Pancreas (tissue), 10 donors: ENCODE measurements at regions not wholly inside any gene's neighbourhood (a gene's known extent, or its start where the extent isn't known, plus 50 kb on each side); places are given as distances from the start of the nearest gene placed in this dataset.

Experiments used
- ATAC-seq, 4 donors: fragments of 200-7000 bp; cut with Tn5 transposase; one replicate each; pipeline versions ENCODE4 v1.8.0 to v1.9.1; 2020; ENCODE audit warnings: mild to moderate bottlenecking in 4 of 4, moderate library complexity in 4 of 4
- DNase-seq, 6 donors: peaks; one replicate each; pipeline ENCODE4 v3.0.0-alpha.2; 2020
- FAIRE-seq: peaks from 2 replicates; lab custom pipeline; 2012; peaks lifted over from hg19 to GRCh38; lab: Jason Lieb, UNC
- H3K27ac ChIP-seq, 4 donors: fragments of 200-600 bp; sonication (generic); 1 replicate in 3 of 4; 2 replicates in 1 of 4; pipeline versions ENCODE4 v1.5.0 to v1.8.0; 2020
- H3K27me3 ChIP-seq, 4 donors: fragments of 200-600 bp; one replicate each; pipeline ENCODE4 v1.8.0; 2021
- H3K36me3 ChIP-seq, 3 donors: fragments of 200-600 bp; sonication (generic) in 1 of 3; one replicate each; pipeline versions ENCODE4 v1.5.0 to v1.8.0; 2020 to 2021
- H3K4me1 ChIP-seq, 3 donors: fragments of 200-600 bp; one replicate each; pipeline ENCODE4 v1.8.0; 2021
- H3K4me3 ChIP-seq, 4 donors: fragments of 200-600 bp; sonication (generic) in 2 of 4; one replicate each; pipeline versions ENCODE4 v1.5.0 to v1.8.0; 2020 to 2021
- H3K9me3 ChIP-seq, 4 donors: fragments of 200-600 bp; one replicate each; pipeline ENCODE4 v1.8.0; 2021
- WGBS, 2 donors: extraction: QIAGEN DNeasy Blood & Tissue Kit; methylation state at CpG; one replicate each; pipeline ENCODE4 v1.1.7; 2013; 5-methylcytosine and 5-hydroxymethylcytosine counted together
- intact Hi-C, 3 donors: fragments of 100-400 bp; cut with DNase I; formaldehyde crosslinking; loops; one replicate each; pipeline versions ENCODE4 v1.11.1 to v1.14.2; 2022
- TF ChIP-seq, protein P1 (sequence below), 4 donors: fragments of 200-600 bp; sonication (generic) in 3 of 4; IDR thresholded peaks; one replicate each; pipeline versions ENCODE4 v1.5.0 to v1.8.0; 2021; ENCODE audit warnings: antibody characterized with exemption in 4 of 4
- donor health status: healthy with polysubstance abuse.
- donor health status: DM: no; HTN: no; CAD: no; lungs with moderate emphysema.
- donor health status: DM: no; HTN: no; CAD: no.
- donor health status: control.
- donor health status: control.
- donor health status: Bipolar disorder and iron deficiency.
- donor health status: DM: yes; HTN: yes; CAD: no.
- donor health status: DM: no; HTN: no; CAD: no.
- donor health status: DM: no; HTN: no; CAD: no.
- donor health status: DM: yes; HTN: yes; CAD: no.

DNA sequence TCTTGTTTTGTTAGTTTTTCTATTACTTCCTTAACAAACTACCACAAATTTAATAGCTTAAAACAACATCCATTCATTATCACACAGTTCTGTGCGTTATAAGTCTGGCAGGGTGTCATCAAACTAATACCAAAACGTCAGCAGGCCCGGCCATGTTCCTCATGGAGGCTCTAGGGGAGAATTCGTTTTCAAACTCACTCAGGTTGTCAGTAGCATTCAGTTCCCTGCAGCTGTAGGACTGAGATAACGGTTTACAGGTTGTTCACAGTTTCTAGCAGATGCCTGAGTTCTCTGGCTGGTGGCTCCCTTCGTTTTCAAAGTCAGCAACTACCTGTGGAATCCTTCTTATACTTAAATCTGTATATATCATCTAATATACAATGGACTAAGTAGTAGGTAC lies 72.5 kb upstream of the PRSS16 start:
- FAIRE-seq: no peak
- no peaks in the 10 kb centered on the region for H3K36me3 ChIP-seq
- no peaks in the 10 kb centered on the region for H3K27me3 ChIP-seq
- intact Hi-C loops: no loop called here
- no peak for ATAC-seq
- H3K27ac ChIP-seq: no peak overlapping the region
- no peak for DNase-seq
- H3K4me1 ChIP-seq: no peaks in the 10 kb centered on the region
- H3K4me3 ChIP-seq: no peak overlapping the region
- no peaks in the 10 kb centered on the region for H3K9me3 ChIP-seq
- WGBS, 2 donors: 48 to 54% methylated on average over 6 of the region's 6 CpGs
- TF ChIP-seq, protein P1, sequence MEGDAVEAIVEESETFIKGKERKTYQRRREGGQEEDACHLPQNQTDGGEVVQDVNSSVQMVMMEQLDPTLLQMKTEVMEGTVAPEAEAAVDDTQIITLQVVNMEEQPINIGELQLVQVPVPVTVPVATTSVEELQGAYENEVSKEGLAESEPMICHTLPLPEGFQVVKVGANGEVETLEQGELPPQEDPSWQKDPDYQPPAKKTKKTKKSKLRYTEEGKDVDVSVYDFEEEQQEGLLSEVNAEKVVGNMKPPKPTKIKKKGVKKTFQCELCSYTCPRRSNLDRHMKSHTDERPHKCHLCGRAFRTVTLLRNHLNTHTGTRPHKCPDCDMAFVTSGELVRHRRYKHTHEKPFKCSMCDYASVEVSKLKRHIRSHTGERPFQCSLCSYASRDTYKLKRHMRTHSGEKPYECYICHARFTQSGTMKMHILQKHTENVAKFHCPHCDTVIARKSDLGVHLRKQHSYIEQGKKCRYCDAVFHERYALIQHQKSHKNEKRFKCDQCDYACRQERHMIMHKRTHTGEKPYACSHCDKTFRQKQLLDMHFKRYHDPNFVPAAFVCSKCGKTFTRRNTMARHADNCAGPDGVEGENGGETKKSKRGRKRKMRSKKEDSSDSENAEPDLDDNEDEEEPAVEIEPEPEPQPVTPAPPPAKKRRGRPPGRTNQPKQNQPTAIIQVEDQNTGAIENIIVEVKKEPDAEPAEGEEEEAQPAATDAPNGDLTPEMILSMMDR (IDR thresholded peaks at IDR 0.05): no peak

DNA sequence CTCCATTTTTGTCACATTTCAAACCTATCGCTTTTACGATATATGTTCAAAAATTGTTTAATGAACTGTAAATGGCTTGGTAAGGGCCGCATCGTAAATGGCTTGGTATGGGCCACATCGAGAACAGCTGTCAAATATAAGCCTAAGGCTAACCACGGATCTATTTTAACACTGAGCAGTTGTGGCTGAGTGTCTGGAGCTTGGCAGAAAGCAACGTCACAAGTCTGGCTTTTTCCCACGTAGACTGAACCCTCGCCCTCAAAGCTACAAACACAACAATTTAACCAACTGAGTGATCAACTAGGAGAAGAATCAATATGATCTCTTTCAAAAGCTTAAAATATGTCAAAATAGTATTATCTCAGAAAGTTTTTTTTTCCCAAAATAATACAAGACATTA lies 71.4 kb upstream of the PRSS16 start:
- TF ChIP-seq, protein P1 (IDR thresholded peaks at IDR 0.05): no peak

DNA sequence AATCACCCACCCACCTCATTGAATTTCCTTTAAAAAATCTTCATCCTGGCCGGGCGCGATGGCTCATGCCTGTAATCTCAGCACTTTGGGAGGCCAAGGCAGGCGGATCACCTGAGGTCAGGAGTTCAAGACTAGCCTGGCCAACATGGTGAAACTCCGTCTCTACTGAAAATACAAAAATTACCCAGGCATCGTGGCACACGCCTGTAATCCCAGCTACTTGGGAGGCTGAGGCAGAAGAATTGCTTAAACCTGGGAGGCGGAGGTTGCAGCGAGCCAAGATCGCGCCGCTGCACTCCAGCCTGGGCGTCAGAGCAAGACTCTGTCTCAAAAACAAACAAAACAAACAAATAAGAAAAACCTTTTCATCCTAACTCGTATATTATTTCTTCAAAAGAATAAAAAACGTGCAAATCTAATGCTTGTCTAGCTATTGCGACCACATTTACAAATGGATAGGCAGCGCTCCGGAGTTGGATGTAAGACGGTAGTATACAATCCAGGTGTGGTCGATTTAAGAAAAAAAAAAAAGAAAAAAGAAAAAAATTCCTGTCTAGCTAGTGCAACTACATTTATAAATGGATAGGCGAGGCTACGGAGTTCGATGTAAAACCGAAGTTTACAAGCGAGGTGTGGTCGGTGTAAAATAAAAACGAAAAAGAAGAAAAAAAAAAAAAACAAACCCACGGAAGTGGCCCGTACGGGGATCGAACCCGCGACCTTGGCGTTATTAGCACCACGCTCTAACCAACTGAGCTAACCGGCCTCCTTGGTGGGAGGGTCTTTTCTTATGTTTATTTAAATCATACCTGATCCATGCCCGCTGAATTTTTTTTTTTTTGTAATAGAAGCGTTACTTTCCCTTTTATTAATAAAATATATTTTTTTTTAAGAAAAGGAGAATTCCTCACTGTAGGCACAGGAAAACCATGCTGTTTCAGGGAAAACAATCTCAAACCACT lies 70.7 kb upstream of the PRSS16 start:
- intact Hi-C loops: no loop called here
- ATAC-seq (peak; percentile 75 to 92 (median 86)), DNase-seq (peak; percentile 43 to 86 (median 59)), FAIRE-seq (peak; percentile 59)
- no peaks in the 10 kb centered on the region for H3K27me3 ChIP-seq
- WGBS, 2 donors: 5 to 6% methylated on average over 38 of the region's 38 CpGs
- peak overlapping the region; percentile 61 to 95 (median 84) for H3K4me3 ChIP-seq
- H3K36me3 ChIP-seq: no peaks in the 10 kb centered on the region
- H3K4me1 ChIP-seq: no peaks in the 10 kb centered on the region
- TF ChIP-seq, protein P1 (IDR thresholded peaks at IDR 0.05): no peak
- peak overlapping the region; percentile 51 to 87 (median 74) for H3K27ac ChIP-seq
- no peaks in the 10 kb centered on the region for H3K9me3 ChIP-seq

More for the DNA sequence above, 71.4 kb upstream of the PRSS16 start:
- no peaks in the 10 kb centered on the region for H3K36me3 ChIP-seq
- H3K27me3 ChIP-seq: no peaks in the 10 kb centered on the region
- H3K9me3 ChIP-seq: no peaks in the 10 kb centered on the region
- 47 to 52% methylated on average over 9 of the region's 9 CpGs for WGBS, 2 donors
- FAIRE-seq (no peak), DNase-seq (no peak), ATAC-seq (no peak)
- no peak overlapping the region for H3K27ac ChIP-seq
- H3K4me1 ChIP-seq: no peaks in the 10 kb centered on the region
- intact Hi-C loops: no loop called here
- H3K4me3 ChIP-seq: peak overlapping the region in 1 of 4 donors; percentile 75

DNA sequence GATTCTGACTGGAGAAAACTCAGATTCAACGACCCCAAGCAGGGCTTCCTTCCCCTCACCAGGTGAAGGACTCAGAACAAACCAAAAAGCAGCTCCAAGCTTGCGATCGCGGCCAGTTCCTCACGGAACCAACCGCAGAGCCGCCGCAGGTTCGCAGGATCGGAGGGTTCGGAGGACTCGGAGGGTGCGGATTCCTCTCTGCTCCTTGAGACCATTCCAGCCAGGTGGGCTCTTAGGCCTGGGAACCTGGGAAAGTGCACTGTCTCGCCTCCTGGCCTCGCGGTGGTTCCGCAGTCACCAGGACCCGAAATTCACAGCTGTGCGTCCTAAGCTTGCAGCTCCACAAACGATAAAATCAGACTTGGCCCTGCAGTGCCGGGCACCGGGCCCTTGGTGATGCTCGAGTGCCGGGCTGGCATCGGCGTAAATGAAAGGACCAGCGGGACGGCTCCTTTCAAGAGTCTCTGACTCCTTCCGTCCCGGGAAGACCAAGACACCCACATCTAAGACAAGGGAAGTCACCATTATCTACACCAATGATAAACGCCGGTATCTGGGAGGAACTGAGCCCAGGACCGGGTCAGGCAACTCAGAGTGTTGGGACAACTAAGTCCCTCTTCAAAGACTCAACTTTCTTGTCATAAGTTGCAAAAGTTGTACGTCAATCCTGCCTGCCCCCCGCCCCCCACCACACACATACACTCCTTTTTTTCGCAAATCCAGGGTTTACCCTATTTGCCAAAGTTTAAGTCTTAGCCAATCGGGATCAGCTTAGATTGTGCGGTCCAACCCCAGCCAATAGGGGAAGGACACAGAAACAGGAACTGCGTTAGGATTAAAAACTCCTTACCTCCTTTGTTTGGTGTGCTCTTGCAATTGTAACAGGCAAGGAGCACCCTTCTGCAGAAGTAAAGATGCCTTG lies 69.8 kb upstream of the PRSS16 start:
- intact Hi-C loops: no loop called here
- 0% methylated on average over 39 of the region's 39 CpGs for WGBS, 2 donors
- H3K36me3 ChIP-seq: no peaks in the 10 kb centered on the region
- no peaks in the 10 kb centered on the region for H3K4me1 ChIP-seq
- ATAC-seq: peak; percentile 83 to 93 (median 89)
- TF ChIP-seq, protein P1 (IDR thresholded peaks at IDR 0.05): peak in 2 of 4 donors; percentile 16 to 25
- H3K27me3 ChIP-seq: no peaks in the 10 kb centered on the region
- no peak for FAIRE-seq
- peak overlapping the region; percentile 51 to 87 (median 74) for H3K27ac ChIP-seq
- H3K4me3 ChIP-seq: peak overlapping the region; percentile 61 to 95 (median 84)
- peak; percentile 74 to 91 (median 82) for DNase-seq
- no peaks in the 10 kb centered on the region for H3K9me3 ChIP-seq
